DND-41 (cell line): ENCODE measurements at regions not wholly inside any gene's neighbourhood (a gene's known extent, or its start where the extent isn't known, plus 50 kb on each side); places are given as distances from the start of the nearest gene placed in this dataset.

Experiments used
- ATAC-seq: fragments of 200-7000 bp; cut with Tn5 transposase; 3 replicates; pipeline ENCODE4 v1.9.1; 2021; ENCODE audit warnings: low read depth; ENCODE audit not compliant: insufficient read depth
- DNase-seq: peaks from one replicate; pipeline ENCODE4 v3.0.0-alpha.2; 2020
- H2AFZ ChIP-seq: 2 replicates; pipeline ENCODE4 v1.6.0; 2012; ENCODE audit warnings: low read depth, low read length
- H3K27ac ChIP-seq: 2 replicates; pipeline ENCODE4 v1.5.1; 2012; ENCODE audit warnings: low read length, inconsistent platforms
- H3K27me3 ChIP-seq: fragments of 200-600 bp; sonication (generic); 2 replicates; pipeline ENCODE4 v1.6.0; 2012; ENCODE audit warnings: low read length, mild to moderate bottlenecking, inconsistent platforms; ENCODE audit not compliant: insufficient read depth, poor library complexity
- H3K36me3 ChIP-seq: 2 replicates; pipeline ENCODE4 v1.5.1; 2012; ENCODE audit warnings: low read length, inconsistent platforms; ENCODE audit not compliant: insufficient read depth
- H3K4me1 ChIP-seq: 2 replicates; pipeline ENCODE4 v1.5.1; 2012; ENCODE audit warnings: mild to moderate bottlenecking, low read length; ENCODE audit not compliant: insufficient read depth
- H3K4me2 ChIP-seq: 2 replicates; pipeline ENCODE4 v1.6.0; 2012; ENCODE audit warnings: mild to moderate bottlenecking, moderate library complexity, low read length, inconsistent platforms; ENCODE audit not compliant: insufficient read depth
- H3K4me3 ChIP-seq, 2 experiments: fragments of 200-600 bp in 1 of 2; shearing (Covaris generic) in 1 of 2; 2 replicates each; pipeline ENCODE4 v1.5.1; 2012 to 2016; ENCODE audit warnings: inconsistent platforms in 2 of 2, low read length in 2 of 2, mild to moderate bottlenecking in 2 of 2, low read depth in 1 of 2, moderate library complexity in 1 of 2
- H3K79me2 ChIP-seq: 2 replicates; pipeline ENCODE4 v1.6.0; 2012; ENCODE audit warnings: low read length, inconsistent platforms; ENCODE audit not compliant: insufficient read depth
- H3K9ac ChIP-seq: 2 replicates; pipeline ENCODE4 v1.6.0; 2012; ENCODE audit warnings: low read depth, mild to moderate bottlenecking, inconsistent platforms, low read length, moderate library complexity
- H3K9me3 ChIP-seq: 2 replicates; pipeline ENCODE4 v1.5.1; 2012; ENCODE audit warnings: low read length, moderate library complexity, mild to moderate bottlenecking, inconsistent platforms; ENCODE audit not compliant: insufficient read depth, severe bottlenecking
- H4K20me1 ChIP-seq: 2 replicates; pipeline ENCODE4 v1.6.0; 2012; ENCODE audit warnings: low read length; ENCODE audit not compliant: insufficient read depth
- EZH2 ChIP-seq: IDR thresholded peaks from 3 replicates; pipeline ENCODE4 v1.6.1; 2012; ENCODE audit warnings: borderline replicate concordance, low read depth, mild to moderate bottlenecking, moderate library complexity, low read length, inconsistent platforms; ENCODE audit not compliant: severe bottlenecking
- TF ChIP-seq, protein P1 (sequence below): IDR thresholded peaks from 2 replicates; pipeline ENCODE4 v1.5.1; 2012; ENCODE audit warnings: borderline replicate concordance, low read length, moderate library complexity, mild to moderate bottlenecking; ENCODE audit not compliant: poor library complexity, severe bottlenecking; ENCODE audit errors: extremely low read depth

DNA sequence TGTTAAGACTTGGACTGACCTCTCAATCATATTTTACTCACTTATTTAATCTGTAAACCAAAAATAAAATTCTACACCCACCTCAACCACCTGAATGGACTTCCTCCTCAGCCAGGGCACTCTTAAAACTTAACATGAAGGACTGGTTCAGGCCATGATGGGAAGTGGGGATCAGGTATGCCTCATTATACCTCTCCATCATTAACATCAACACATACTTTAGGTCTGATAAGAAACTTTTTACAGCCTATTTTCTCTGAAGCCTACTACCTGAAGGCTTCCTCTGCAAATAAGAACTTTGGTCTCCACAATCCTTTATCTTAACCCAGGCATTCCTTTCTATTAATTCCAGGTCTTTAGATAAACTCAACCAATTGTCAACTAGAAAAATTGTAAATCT lies 390.0 kb downstream of the AASDHPPT start:
- H3K9me3 ChIP-seq = peaks cover 3% of the 10 kb centered on the region
- no peak for DNase-seq
- ATAC-seq = no peak
- TF ChIP-seq EZH2 = no peak
- TF ChIP-seq, protein P1, sequence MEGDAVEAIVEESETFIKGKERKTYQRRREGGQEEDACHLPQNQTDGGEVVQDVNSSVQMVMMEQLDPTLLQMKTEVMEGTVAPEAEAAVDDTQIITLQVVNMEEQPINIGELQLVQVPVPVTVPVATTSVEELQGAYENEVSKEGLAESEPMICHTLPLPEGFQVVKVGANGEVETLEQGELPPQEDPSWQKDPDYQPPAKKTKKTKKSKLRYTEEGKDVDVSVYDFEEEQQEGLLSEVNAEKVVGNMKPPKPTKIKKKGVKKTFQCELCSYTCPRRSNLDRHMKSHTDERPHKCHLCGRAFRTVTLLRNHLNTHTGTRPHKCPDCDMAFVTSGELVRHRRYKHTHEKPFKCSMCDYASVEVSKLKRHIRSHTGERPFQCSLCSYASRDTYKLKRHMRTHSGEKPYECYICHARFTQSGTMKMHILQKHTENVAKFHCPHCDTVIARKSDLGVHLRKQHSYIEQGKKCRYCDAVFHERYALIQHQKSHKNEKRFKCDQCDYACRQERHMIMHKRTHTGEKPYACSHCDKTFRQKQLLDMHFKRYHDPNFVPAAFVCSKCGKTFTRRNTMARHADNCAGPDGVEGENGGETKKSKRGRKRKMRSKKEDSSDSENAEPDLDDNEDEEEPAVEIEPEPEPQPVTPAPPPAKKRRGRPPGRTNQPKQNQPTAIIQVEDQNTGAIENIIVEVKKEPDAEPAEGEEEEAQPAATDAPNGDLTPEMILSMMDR = no peak
- no peaks in the 10 kb centered on the region for H3K4me1 ChIP-seq
- H4K20me1 ChIP-seq = no peaks in the 10 kb centered on the region
- H3K9ac ChIP-seq = no peak overlapping the region
- no peak overlapping the region for H3K27ac ChIP-seq
- no peaks in the 10 kb centered on the region for H3K36me3 ChIP-seq
- H3K79me2 ChIP-seq = no peaks in the 10 kb centered on the region
- H3K4me2 ChIP-seq = no peak overlapping the region
- H3K4me3 ChIP-seq = no peak overlapping the region
- H3K27me3 ChIP-seq = no peaks in the 10 kb centered on the region
- H2AFZ ChIP-seq = no peak overlapping the region

DNA sequence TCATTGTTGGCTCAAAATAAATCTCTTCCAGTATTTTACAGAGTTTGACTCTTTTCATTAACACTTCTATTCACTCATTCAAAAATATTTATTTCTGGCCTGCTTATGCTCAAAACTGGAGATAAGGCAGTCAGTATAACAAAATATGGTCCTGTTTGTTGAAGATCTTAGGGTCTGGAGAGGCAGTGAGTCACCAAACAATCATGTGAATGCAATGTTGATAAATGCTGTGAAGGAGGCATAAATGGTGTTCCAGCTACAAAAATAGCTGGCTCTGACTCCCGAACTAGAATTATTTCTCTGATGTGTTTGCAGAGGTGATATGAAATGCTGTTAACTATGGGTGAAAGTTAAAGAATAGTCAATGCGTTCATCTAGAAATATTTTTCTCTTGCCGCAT lies 390.6 kb downstream of the AASDHPPT start:
- DNase-seq = no peak
- peaks cover 3% of the 10 kb centered on the region for H3K9me3 ChIP-seq
- H3K4me1 ChIP-seq = no peaks in the 10 kb centered on the region
- no peak for TF ChIP-seq EZH2
- TF ChIP-seq, protein P1 = no peak
- H3K9ac ChIP-seq = no peak overlapping the region
- H3K36me3 ChIP-seq = no peaks in the 10 kb centered on the region
- no peaks in the 10 kb centered on the region for H3K79me2 ChIP-seq
- no peak overlapping the region for H2AFZ ChIP-seq
- H3K4me3 ChIP-seq = no peak overlapping the region
- no peak overlapping the region for H3K4me2 ChIP-seq
- no peaks in the 10 kb centered on the region for H3K27me3 ChIP-seq
- no peak overlapping the region for H3K27ac ChIP-seq
- H4K20me1 ChIP-seq = no peaks in the 10 kb centered on the region
- ATAC-seq = no peak

DNA sequence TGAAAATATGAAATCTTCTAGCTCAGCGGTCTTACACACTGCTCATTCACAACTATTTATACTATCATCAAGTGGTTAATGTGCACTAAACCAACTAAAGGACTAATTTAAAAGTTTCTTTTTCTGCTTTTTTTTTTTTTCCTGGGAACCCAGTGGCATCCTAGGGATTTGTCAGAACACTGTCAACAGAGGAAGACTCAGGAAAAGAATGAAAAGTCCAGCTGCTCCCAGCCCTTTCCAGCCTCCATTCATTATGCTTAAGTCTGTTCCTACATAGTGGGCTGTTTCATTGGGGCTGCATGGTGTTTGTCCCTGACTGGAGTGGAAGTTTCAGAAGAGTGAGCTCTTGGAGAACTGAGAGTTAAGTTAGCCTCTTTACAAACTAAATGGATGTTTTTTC lies 391.1 kb downstream of the AASDHPPT start:
- no peak for TF ChIP-seq EZH2
- TF ChIP-seq, protein P1 = no peak
- Histone ChIP-seq H3K79me2 (no peaks in the 10 kb centered on the region), H4K20me1 (no peaks in the 10 kb centered on the region), H3K27ac (no peak overlapping the region), H3K9me3 (peaks cover 3% of the 10 kb centered on the region), H2AFZ (no peak overlapping the region), H3K36me3 (no peaks in the 10 kb centered on the region), H3K27me3 (no peaks in the 10 kb centered on the region), H3K4me1 (no peaks in the 10 kb centered on the region), H3K9ac (no peak overlapping the region), H3K4me3 (no peak overlapping the region), H3K4me2 (no peak overlapping the region)
- no peak for ATAC-seq
- no peak for DNase-seq

DNA sequence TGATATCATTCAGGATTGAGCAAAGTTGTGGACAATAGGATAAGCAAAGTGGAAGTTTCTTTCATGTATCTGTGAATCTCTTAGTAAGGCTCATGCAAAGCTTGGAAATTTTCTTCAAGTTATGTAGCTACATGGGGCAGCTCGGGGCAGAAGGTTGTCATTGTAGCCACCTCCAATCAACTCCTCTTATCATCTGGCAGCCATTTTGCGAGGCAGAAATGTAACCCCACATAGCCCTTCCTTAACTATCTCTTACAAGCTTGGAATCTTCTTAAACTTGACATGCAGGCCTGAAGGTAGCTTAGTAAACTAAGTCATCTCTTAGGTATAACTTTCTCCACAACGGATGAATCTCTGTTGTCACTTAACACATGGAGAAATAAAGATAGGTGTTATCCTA lies 392.8 kb downstream of the AASDHPPT start:
- peaks cover 6% of the 10 kb centered on the region for H3K9me3 ChIP-seq
- H3K4me1 ChIP-seq = no peaks in the 10 kb centered on the region
- DNase-seq (no peak), ATAC-seq (no peak)
- H3K27ac ChIP-seq = no peak overlapping the region
- H3K27me3 ChIP-seq = no peaks in the 10 kb centered on the region
- H3K9ac ChIP-seq = no peak overlapping the region
- H3K4me2 ChIP-seq = no peak overlapping the region
- no peaks in the 10 kb centered on the region for H4K20me1 ChIP-seq
- no peak for TF ChIP-seq EZH2
- TF ChIP-seq, protein P1 = no peak
- no peaks in the 10 kb centered on the region for H3K79me2 ChIP-seq
- H3K4me3 ChIP-seq = no peak overlapping the region
- H2AFZ ChIP-seq = no peak overlapping the region
- no peaks in the 10 kb centered on the region for H3K36me3 ChIP-seq
